Smooth muscle cell (in vitro differentiated cells): ENCODE measurements at regions not wholly inside any gene's neighbourhood (a gene's known extent, or its start where the extent isn't known, plus 50 kb on each side); places are given as distances from the start of the nearest gene placed in this dataset.

ENCODE experiments used
- DNase-seq: peaks from one replicate; lab custom pipeline; 2025; ENCODE audit not compliant: unreplicated experiment; lab: John Stamatoyannopoulos, UW
- H2AFZ ChIP-seq: fragments of 200-600 bp; sonication (generic); 2 replicates; pipeline ENCODE4 v1.6.0; 2016; ENCODE audit warnings: antibody characterized with exemption, low read depth, mild to moderate bottlenecking
- H3F3A ChIP-seq: fragments of 200-600 bp; sonication (generic); 2 replicates; pipeline ENCODE4 v1.6.0; 2017; ENCODE audit warnings: antibody characterized with exemption, low read depth
- H3K27ac ChIP-seq: fragments of 200-600 bp; sonication (generic); 2 replicates; pipeline ENCODE4 v1.5.1; 2016; ENCODE audit warnings: low read depth, mild to moderate bottlenecking
- H3K27me3 ChIP-seq: fragments of 200-600 bp; sonication (generic); 2 replicates; pipeline ENCODE4 v1.6.1; 2016; ENCODE audit warnings: low read depth, mild to moderate bottlenecking
- H3K36me3 ChIP-seq: fragments of 200-600 bp; sonication (generic); 2 replicates; pipeline ENCODE4 v1.5.1; 2016; ENCODE audit warnings: low read depth
- H3K4me1 ChIP-seq: fragments of 200-600 bp; sonication (generic); 2 replicates; pipeline ENCODE4 v1.5.1; 2016; ENCODE audit warnings: low read depth
- H3K4me2 ChIP-seq: fragments of 200-600 bp; sonication (generic); 2 replicates; pipeline ENCODE4 v1.6.0; 2016; ENCODE audit warnings: mild to moderate bottlenecking
- H3K4me3 ChIP-seq: fragments of 200-600 bp; sonication (generic); 2 replicates; pipeline ENCODE4 v1.5.1; 2016; ENCODE audit warnings: mild to moderate bottlenecking
- H3K79me2 ChIP-seq: fragments of 200-600 bp; sonication (generic); 2 replicates; pipeline ENCODE4 v1.6.0; 2016; ENCODE audit warnings: low read depth, mild to moderate bottlenecking
- H3K9ac ChIP-seq: fragments of 200-600 bp; sonication (generic); 2 replicates; pipeline ENCODE4 v1.6.0; 2016; ENCODE audit warnings: low read depth
- H3K9me3 ChIP-seq: fragments of 200-600 bp; sonication (generic); replicated peaks from 2 replicates; pipeline ENCODE4 v1.5.1; 2016; ENCODE audit warnings: low read depth
- H4K20me1 ChIP-seq: fragments of 200-600 bp; sonication (generic); 2 replicates; pipeline ENCODE4 v1.6.0; 2016; ENCODE audit warnings: low read depth
- CTCF ChIP-seq: fragments of 200-600 bp; sonication (generic); IDR thresholded peaks from 2 replicates; pipeline ENCODE4 v1.5.1; 2017; ENCODE audit warnings: borderline replicate concordance, mild to moderate bottlenecking, antibody characterized with exemption; ENCODE audit not compliant: insufficient read depth, poor library complexity, severe bottlenecking
- WGBS: methylation state at CpG from one replicate; pipeline ENCODE4 v1.1.7; 2016; ENCODE audit warnings: low lambda C conversion rate; 5-methylcytosine and 5-hydroxymethylcytosine counted together

DNA sequence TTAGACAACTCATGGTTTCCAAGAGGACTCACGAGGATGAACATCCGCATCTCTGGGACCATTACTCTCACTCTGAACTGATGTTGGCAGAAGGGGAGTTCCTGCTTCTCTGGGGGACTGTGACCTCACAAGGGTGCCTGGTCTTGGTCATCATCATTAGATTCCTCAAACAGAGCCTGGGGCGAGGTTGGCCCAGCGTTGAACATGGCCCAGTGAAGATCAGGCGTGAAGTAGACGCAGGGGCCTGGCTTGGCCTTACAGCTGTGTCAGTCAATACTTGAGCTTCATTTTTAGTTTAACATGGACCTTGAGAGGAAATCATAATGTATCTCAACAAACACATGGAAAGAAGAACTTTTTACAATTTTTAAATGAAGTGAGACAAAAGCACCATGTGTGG is 617.1 kb downstream of the BRD1 start:
- Histone ChIP-seq H3K9me3 (no peaks in the 10 kb centered on the region), H3K79me2 (no peaks in the 10 kb centered on the region), H3K27ac (no peak overlapping the region), H3K36me3 (no peaks in the 10 kb centered on the region), H3K27me3 (no peaks in the 10 kb centered on the region), H3K4me1 (no peaks in the 10 kb centered on the region), H3F3A (no peaks in the 10 kb centered on the region), H2AFZ (no peak overlapping the region), H3K4me3 (no peak overlapping the region), H4K20me1 (no peaks in the 10 kb centered on the region), H3K4me2 (no peak overlapping the region), H3K9ac (no peak overlapping the region)
- 90% methylated on average over 6 of the region's 6 CpGs for WGBS
- TF ChIP-seq CTCF = no peak
- no peak for DNase-seq

- Histone ChIP-seq H3K4me3 (no peak overlapping the region), H3K9ac (no peak overlapping the region), H3K4me2 (no peak overlapping the region), H3K36me3 (no peaks in the 10 kb centered on the region), H3K9me3 (no peaks in the 10 kb centered on the region), H3K4me1 (no peaks in the 10 kb centered on the region), H3K27me3 (no peaks in the 10 kb centered on the region), H4K20me1 (no peaks in the 10 kb centered on the region), H2AFZ (no peak overlapping the region), H3F3A (no peaks in the 10 kb centered on the region), H3K27ac (no peak overlapping the region), H3K79me2 (no peaks in the 10 kb centered on the region)
- no peak for DNase-seq
- 87% methylated on average over 15 of the region's 15 CpGs for WGBS
- TF ChIP-seq CTCF = no peak
Measured at GRCh38 chr22:49209452-49210195, 618.0 kb downstream of the BRD1 start.

- Histone ChIP-seq H3K27me3 (no peaks in the 10 kb centered on the region), H3K79me2 (no peaks in the 10 kb centered on the region), H3K9ac (no peak overlapping the region), H3K9me3 (no peaks in the 10 kb centered on the region), H2AFZ (no peak overlapping the region), H3K4me3 (no peak overlapping the region), H4K20me1 (no peaks in the 10 kb centered on the region), H3K36me3 (no peaks in the 10 kb centered on the region), H3F3A (no peaks in the 10 kb centered on the region), H3K4me1 (no peaks in the 10 kb centered on the region), H3K27ac (no peak overlapping the region), H3K4me2 (no peak overlapping the region)
- 73% methylated on average over 13 of the region's 15 CpGs for WGBS
- no peak for TF ChIP-seq CTCF
- DNase-seq = no peak
Measured at GRCh38 chr22:49208768-49209252, 618.9 kb downstream of the BRD1 start.

DNA sequence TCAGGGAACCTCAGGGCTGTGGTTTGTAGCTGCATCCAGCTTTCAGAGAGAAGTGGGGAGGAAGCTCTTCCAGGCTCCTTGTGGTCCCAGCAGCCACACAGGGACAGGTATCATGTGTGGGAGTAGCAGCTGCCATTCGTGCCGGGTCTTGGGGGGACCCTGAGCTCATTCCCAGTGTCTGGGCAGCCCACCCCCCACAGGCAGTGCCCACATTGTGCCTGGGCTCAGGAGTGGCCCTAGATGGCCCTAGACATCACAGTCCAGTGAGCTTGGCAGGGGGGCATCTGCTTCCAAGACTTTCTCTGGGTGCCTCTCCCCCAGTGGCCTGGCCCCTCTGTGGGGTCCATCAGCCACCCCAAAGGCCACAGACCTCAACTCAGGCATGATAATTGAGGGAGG is 619.7 kb downstream of the BRD1 start:
- H3K9ac ChIP-seq = no peak overlapping the region
- no peak overlapping the region for H2AFZ ChIP-seq
- no peaks in the 10 kb centered on the region for H3K79me2 ChIP-seq
- TF ChIP-seq CTCF = no peak
- WGBS = 74% methylated on average over 2 of the region's 2 CpGs
- H3K4me3 ChIP-seq = no peak overlapping the region
- H3K27me3 ChIP-seq = no peaks in the 10 kb centered on the region
- no peaks in the 10 kb centered on the region for H3K9me3 ChIP-seq
- H3K4me1 ChIP-seq = no peaks in the 10 kb centered on the region
- no peaks in the 10 kb centered on the region for H3F3A ChIP-seq
- no peak overlapping the region for H3K4me2 ChIP-seq
- no peak overlapping the region for H3K27ac ChIP-seq
- DNase-seq = no peak
- no peaks in the 10 kb centered on the region for H4K20me1 ChIP-seq
- H3K36me3 ChIP-seq = no peaks in the 10 kb centered on the region
